ENCODE measurements at regions not wholly inside any gene's neighbourhood (a gene's known extent, or its start where the extent isn't known, plus 50 kb on each side); places are given as distances from the start of the nearest gene placed in this dataset.

DNA sequence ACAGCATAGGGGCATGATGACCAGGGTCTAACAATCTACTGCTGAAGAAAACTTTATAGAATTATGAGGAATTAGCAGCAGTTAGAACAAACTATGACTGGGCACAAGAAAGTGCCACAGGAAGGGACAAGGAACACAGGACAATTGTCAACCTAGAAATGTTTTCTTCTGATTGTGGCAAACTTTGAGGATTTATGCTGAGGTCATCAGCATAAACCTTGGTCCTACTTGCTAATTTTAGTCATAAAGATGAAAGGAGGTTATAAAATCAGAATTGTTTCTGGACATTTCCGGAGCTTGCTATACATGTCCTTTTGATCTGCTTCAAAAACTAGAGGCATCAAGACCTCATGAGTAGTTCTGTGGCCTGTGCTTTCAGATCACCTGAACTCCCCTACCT, 446.6 kb upstream of the THBS1 start:
- TF ChIP-seq, protein P1, sequence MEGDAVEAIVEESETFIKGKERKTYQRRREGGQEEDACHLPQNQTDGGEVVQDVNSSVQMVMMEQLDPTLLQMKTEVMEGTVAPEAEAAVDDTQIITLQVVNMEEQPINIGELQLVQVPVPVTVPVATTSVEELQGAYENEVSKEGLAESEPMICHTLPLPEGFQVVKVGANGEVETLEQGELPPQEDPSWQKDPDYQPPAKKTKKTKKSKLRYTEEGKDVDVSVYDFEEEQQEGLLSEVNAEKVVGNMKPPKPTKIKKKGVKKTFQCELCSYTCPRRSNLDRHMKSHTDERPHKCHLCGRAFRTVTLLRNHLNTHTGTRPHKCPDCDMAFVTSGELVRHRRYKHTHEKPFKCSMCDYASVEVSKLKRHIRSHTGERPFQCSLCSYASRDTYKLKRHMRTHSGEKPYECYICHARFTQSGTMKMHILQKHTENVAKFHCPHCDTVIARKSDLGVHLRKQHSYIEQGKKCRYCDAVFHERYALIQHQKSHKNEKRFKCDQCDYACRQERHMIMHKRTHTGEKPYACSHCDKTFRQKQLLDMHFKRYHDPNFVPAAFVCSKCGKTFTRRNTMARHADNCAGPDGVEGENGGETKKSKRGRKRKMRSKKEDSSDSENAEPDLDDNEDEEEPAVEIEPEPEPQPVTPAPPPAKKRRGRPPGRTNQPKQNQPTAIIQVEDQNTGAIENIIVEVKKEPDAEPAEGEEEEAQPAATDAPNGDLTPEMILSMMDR (IDR thresholded peaks at IDR 0.05): no peak
- no peak for TF ChIP-seq POLR2AphosphoS5 (IDR thresholded peaks at IDR 0.05; ENCODE audit: low read depth, low read length)
- TF ChIP-seq, protein P2, sequence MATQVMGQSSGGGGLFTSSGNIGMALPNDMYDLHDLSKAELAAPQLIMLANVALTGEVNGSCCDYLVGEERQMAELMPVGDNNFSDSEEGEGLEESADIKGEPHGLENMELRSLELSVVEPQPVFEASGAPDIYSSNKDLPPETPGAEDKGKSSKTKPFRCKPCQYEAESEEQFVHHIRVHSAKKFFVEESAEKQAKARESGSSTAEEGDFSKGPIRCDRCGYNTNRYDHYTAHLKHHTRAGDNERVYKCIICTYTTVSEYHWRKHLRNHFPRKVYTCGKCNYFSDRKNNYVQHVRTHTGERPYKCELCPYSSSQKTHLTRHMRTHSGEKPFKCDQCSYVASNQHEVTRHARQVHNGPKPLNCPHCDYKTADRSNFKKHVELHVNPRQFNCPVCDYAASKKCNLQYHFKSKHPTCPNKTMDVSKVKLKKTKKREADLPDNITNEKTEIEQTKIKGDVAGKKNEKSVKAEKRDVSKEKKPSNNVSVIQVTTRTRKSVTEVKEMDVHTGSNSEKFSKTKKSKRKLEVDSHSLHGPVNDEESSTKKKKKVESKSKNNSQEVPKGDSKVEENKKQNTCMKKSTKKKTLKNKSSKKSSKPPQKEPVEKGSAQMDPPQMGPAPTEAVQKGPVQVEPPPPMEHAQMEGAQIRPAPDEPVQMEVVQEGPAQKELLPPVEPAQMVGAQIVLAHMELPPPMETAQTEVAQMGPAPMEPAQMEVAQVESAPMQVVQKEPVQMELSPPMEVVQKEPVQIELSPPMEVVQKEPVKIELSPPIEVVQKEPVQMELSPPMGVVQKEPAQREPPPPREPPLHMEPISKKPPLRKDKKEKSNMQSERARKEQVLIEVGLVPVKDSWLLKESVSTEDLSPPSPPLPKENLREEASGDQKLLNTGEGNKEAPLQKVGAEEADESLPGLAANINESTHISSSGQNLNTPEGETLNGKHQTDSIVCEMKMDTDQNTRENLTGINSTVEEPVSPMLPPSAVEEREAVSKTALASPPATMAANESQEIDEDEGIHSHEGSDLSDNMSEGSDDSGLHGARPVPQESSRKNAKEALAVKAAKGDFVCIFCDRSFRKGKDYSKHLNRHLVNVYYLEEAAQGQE (IDR thresholded peaks at IDR 0.05; ENCODE audit: insufficient read depth in 1 of 2, low read depth in 2 of 2, low read length in 1 of 2): no peak
- no peak for TF ChIP-seq SIN3A (IDR thresholded peaks at IDR 0.05; ENCODE audit: borderline replicate concordance, insufficient read depth, low read depth, low read length)

Data from Panc1 (cell line).